ENCODE measurements at regions not wholly inside any gene's neighbourhood (a gene's known extent, or its start where the extent isn't known, plus 50 kb on each side); places are given as distances from the start of the nearest gene placed in this dataset.

DNA sequence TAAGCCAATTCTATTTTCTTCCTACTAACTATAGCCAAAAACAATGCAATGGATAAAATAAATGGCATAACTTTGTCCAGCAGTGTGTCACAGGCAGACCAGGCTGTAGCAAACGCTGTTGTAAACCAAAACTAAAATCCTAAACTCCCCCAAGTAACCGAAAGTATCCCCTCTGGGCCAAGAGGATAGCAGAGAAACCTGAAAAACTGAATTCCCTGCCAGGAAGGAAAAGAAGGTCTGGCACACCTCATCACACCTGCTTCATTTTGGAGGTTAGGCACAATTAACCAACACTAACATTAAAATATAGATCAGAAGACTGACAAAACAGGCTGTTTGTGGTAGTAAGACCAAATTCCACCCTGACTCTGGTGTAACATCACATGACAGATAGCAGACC is 356.8 kb upstream of the C1orf87 start:
- TF ChIP-seq, protein P1, sequence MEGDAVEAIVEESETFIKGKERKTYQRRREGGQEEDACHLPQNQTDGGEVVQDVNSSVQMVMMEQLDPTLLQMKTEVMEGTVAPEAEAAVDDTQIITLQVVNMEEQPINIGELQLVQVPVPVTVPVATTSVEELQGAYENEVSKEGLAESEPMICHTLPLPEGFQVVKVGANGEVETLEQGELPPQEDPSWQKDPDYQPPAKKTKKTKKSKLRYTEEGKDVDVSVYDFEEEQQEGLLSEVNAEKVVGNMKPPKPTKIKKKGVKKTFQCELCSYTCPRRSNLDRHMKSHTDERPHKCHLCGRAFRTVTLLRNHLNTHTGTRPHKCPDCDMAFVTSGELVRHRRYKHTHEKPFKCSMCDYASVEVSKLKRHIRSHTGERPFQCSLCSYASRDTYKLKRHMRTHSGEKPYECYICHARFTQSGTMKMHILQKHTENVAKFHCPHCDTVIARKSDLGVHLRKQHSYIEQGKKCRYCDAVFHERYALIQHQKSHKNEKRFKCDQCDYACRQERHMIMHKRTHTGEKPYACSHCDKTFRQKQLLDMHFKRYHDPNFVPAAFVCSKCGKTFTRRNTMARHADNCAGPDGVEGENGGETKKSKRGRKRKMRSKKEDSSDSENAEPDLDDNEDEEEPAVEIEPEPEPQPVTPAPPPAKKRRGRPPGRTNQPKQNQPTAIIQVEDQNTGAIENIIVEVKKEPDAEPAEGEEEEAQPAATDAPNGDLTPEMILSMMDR (conservative IDR thresholded peaks at IDR 0.05; ENCODE audit: low read length): no peak
- no peak for TF ChIP-seq EZH2phosphoT487 (IDR thresholded peaks at IDR 0.05; ENCODE audit: borderline replicate concordance, low read depth, low read length)

Data from OCI-LY7 (cell line).